ENCODE measurements at regions not wholly inside any gene's neighbourhood (a gene's known extent, or its start where the extent isn't known, plus 50 kb on each side); places are given as distances from the start of the nearest gene placed in this dataset.

- no peak overlapping the region for H3K4me3 ChIP-seq (ENCODE audit: insufficient read depth, low read depth, low read length)
- H3K9me3 ChIP-seq (ENCODE audit: control insufficient read depth, insufficient read depth, low read length) = peaks cover 4% of the 10 kb centered on the region; the same call in 1 of the 2 replicates
- H3K4ac ChIP-seq (ENCODE audit: low read depth, low read length) = no peak overlapping the region
- no peaks in the 10 kb centered on the region for H3K79me1 ChIP-seq (ENCODE audit: low read depth in 1 of 2, low read length in 2 of 2)
- 93% methylated on average over 2 of the region's 3 CpGs; no CpG with 5 or more reads in 1 of the 2 experiments for WGBS, 2 experiments (ENCODE audit: extremely low coverage in 2 of 2, insufficient read length in 1 of 2)
- BruUV-seq (replicated peaks) = no TSS peak
- H2BK15ac ChIP-seq (ENCODE audit: low read depth, low read length) = no peak overlapping the region
- H4K20me1 ChIP-seq (ENCODE audit: insufficient read depth, low read length) = no peaks in the 10 kb centered on the region
- H2AFZ ChIP-seq (replicated peaks; ENCODE audit: low read length, poor library complexity) = no peak overlapping the region
- no peak overlapping the region for H3K14ac ChIP-seq (replicated peaks; ENCODE audit: low read depth, low read length)
- no peak for DNase-seq
- no peak overlapping the region for H2BK20ac ChIP-seq (ENCODE audit: low read depth, low read length)
- no peaks in the 10 kb centered on the region for H3K9me1 ChIP-seq (ENCODE audit: insufficient read depth, low read length)
- H3K27ac ChIP-seq (ENCODE audit: insufficient read depth, low read length) = no peak overlapping the region
- no peak overlapping the region for H2AK9ac ChIP-seq (replicated peaks; ENCODE audit: low read depth, low read length, poor library complexity)
- no peak overlapping the region for H3K56ac ChIP-seq (ENCODE audit: extremely low read depth, insufficient read depth, low read length)
- no peaks in the 10 kb centered on the region for H3K36me3 ChIP-seq (ENCODE audit: control insufficient read depth, insufficient read depth, low read length)
- dilution Hi-C loops (cut with HindIII; ENCODE audit: low sequenced_read_pairs, unreplicated experiment) (no loop called here), intact Hi-C loops (cut with micrococcal nuclease) (no loop called here), in situ Hi-C loops (cut with MboI; ENCODE audit: low sequenced_read_pairs) (no loop called here)
- no peak overlapping the region for H4K5ac ChIP-seq (ENCODE audit: low read depth, low read length)
- no peak overlapping the region for H2BK120ac ChIP-seq (ENCODE audit: low read depth, low read length)
- no peak overlapping the region for H4K8ac ChIP-seq (ENCODE audit: low read depth in 2 of 2, low read length in 2 of 2)
- H3K9ac ChIP-seq (ENCODE audit: low read depth, low read length) = no peak overlapping the region
- POLR2A ChIA-PET (ENCODE audit: unreplicated experiment) = no interaction called here
- no peak overlapping the region for H4K91ac ChIP-seq (ENCODE audit: insufficient read depth, low read depth, low read length)
- no peak overlapping the region for H3K23ac ChIP-seq (ENCODE audit: low read depth, low read length)
- H3K4me1 ChIP-seq (ENCODE audit: control insufficient read depth, insufficient read depth, low read length) = no peaks in the 10 kb centered on the region
- H3K4me2 ChIP-seq (ENCODE audit: low read depth, low read length) = no peak overlapping the region
- H3K27me3 ChIP-seq (ENCODE audit: control insufficient read depth, insufficient read depth, low read length) = peaks cover 3% of the 10 kb centered on the region
- CTCF ChIA-PET = no interaction called here
- H2BK5ac ChIP-seq (ENCODE audit: low read depth, low read length, poor library complexity, severe bottlenecking) = no peak overlapping the region
- TF ChIP-seq NFE2L2 (IDR thresholded peaks at IDR 0.05; ENCODE audit: low read depth, low read length) = no peak
- no peak for TF ChIP-seq MXI1 (IDR thresholded peaks at IDR 0.05; ENCODE audit: borderline replicate concordance, low read depth, low read length)
- no peak for TF ChIP-seq BHLHE40 (IDR thresholded peaks at IDR 0.05; ENCODE audit: low read depth, low read length)
- no peak for TF ChIP-seq CHD1 (IDR thresholded peaks at IDR 0.05; ENCODE audit: low read depth, low read length)
- TF ChIP-seq RFX5 (IDR thresholded peaks at IDR 0.05; ENCODE audit: low read depth, low read length) = no peak
- TF ChIP-seq POLR2A (IDR thresholded peaks at IDR 0.05; ENCODE audit: low read depth, low read length) = no peak
- no peak for TF ChIP-seq ELK1 (IDR thresholded peaks at IDR 0.05; ENCODE audit: borderline replicate concordance, low read depth, low read length)
- no peak for TF ChIP-seq MAFK (IDR thresholded peaks at IDR 0.05; ENCODE audit: low read depth, low read length)
- TF ChIP-seq CTCF (conservative IDR thresholded peaks at IDR 0.05; ENCODE audit: low read depth, low read length) = no peak
- no peak for TF ChIP-seq CEBPB (IDR thresholded peaks at IDR 0.05; ENCODE audit: low read depth, low read length)
- TF ChIP-seq RAD21 (IDR thresholded peaks at IDR 0.05; ENCODE audit: low read length) = no peak
- TF ChIP-seq FOS (IDR thresholded peaks at IDR 0.05; ENCODE audit: low read depth, low read length) = no peak
- TF ChIP-seq MAZ (IDR thresholded peaks at IDR 0.05; ENCODE audit: borderline replicate concordance, low read depth, low read length) = no peak
- no peak for TF ChIP-seq SMC3 (IDR thresholded peaks at IDR 0.05; ENCODE audit: low read depth, low read length)
- TF ChIP-seq RCOR1 (IDR thresholded peaks at IDR 0.05; ENCODE audit: insufficient replicate concordance, low read length) = no peak
- no peak for TF ChIP-seq USF2 (IDR thresholded peaks at IDR 0.05; ENCODE audit: low read depth, low read length)
- ATAC-seq (ENCODE audit: low read depth) = no peak
- H3K18ac ChIP-seq (ENCODE audit: low read depth, low read length) = no peak overlapping the region
- H2AK5ac ChIP-seq (ENCODE audit: low read depth, low read length) = no peak overlapping the region
Observed at GRCh38 chr13:50285283-50285682, 270.0 kb downstream of the KCNRG start.
